Neural cell (in vitro differentiated cells): ENCODE measurements at regions not wholly inside any gene's neighbourhood (a gene's known extent, or its start where the extent isn't known, plus 50 kb on each side); places are given as distances from the start of the nearest gene placed in this dataset.

Experiments
- H2AFZ ChIP-seq: fragments of 200-600, 300-800 bp; sonication (generic), shearing (Covaris generic); 2 replicates; pipeline ENCODE4 v1.6.0; 2014; ENCODE audit warnings: low read depth, mild to moderate bottlenecking, antibody characterized with exemption, low read length, moderate library complexity
- H3F3A ChIP-seq: fragments of 200-600 bp; shearing (Covaris generic); 2 replicates; pipeline ENCODE4 v1.6.1; 2016; ENCODE audit warnings: mild to moderate bottlenecking, moderate library complexity, mixed read lengths, antibody characterized with exemption, low read length; ENCODE audit not compliant: insufficient read depth, poor library complexity, severe bottlenecking
- H3K27ac ChIP-seq: fragments of 200-600, 300-800 bp; sonication (generic), shearing (Covaris generic); 2 replicates; pipeline ENCODE4 v1.5.1; 2014; ENCODE audit warnings: mild to moderate bottlenecking, low read length, moderate library complexity
- H3K27me3 ChIP-seq: fragments of 300-800, 200-600 bp; sonication (generic), shearing (Covaris generic); 2 replicates; pipeline ENCODE4 v1.6.0; 2014; ENCODE audit warnings: mild to moderate bottlenecking, low read depth, low read length, moderate library complexity; ENCODE audit not compliant: insufficient read depth
- H3K36me3 ChIP-seq: fragments of 300-800, 200-600 bp; sonication (generic), shearing (Covaris generic); 2 replicates; pipeline ENCODE4 v1.5.1; 2014; ENCODE audit warnings: mild to moderate bottlenecking, antibody characterized with exemption, low read length, moderate library complexity; ENCODE audit not compliant: insufficient read depth
- H3K4me2 ChIP-seq: fragments of 300-800, 200-600 bp; sonication (generic), shearing (Covaris generic); 2 replicates; pipeline ENCODE4 v1.6.0; 2014; ENCODE audit warnings: mild to moderate bottlenecking, low read length
- H3K4me3 ChIP-seq: fragments of 300-800, 200-600 bp; sonication (generic), shearing (Covaris generic); 2 replicates; pipeline ENCODE4 v1.5.1; 2014; ENCODE audit warnings: mild to moderate bottlenecking, low read length, moderate library complexity
- H3K79me2 ChIP-seq: fragments of 200-600 bp; shearing (Covaris generic); replicated peaks from 2 replicates; pipeline ENCODE4 v1.6.0; 2014; ENCODE audit warnings: mild to moderate bottlenecking, low read length, moderate library complexity; ENCODE audit not compliant: insufficient read depth
- H3K9ac ChIP-seq: fragments of 300-800, 200-600 bp; sonication (generic), shearing (Covaris generic); 2 replicates; pipeline ENCODE4 v1.6.1; 2016; ENCODE audit warnings: mild to moderate bottlenecking, low read length, mixed read lengths
- H3K9me2 ChIP-seq: fragments of 200-600 bp; shearing (Covaris generic); 2 replicates; pipeline ENCODE4 v1.6.1; 2016; ENCODE audit warnings: mild to moderate bottlenecking, low read length, mixed read lengths; ENCODE audit not compliant: insufficient read depth
- H3K9me3 ChIP-seq: fragments of 200-600, 300-800 bp; sonication (generic), shearing (Covaris generic); 2 replicates; pipeline ENCODE4 v1.6.1; 2016; ENCODE audit warnings: mild to moderate bottlenecking, mixed run types, low read length, moderate library complexity, mixed read lengths
- H4K20me1 ChIP-seq: fragments of 200-600 bp; shearing (Covaris generic); 2 replicates; pipeline ENCODE4 v1.6.1; 2016; ENCODE audit warnings: mild to moderate bottlenecking, mixed run types; ENCODE audit not compliant: insufficient read depth
- EZH2 ChIP-seq: fragments of 200-600, 300-800 bp; shearing (Covaris generic), sonication (generic); IDR thresholded peaks from 2 replicates; pipeline ENCODE4 v1.6.1; 2014; ENCODE audit warnings: antibody characterized with exemption, low read length, borderline replicate concordance, mild to moderate bottlenecking; ENCODE audit not compliant: insufficient read depth, poor library complexity, severe bottlenecking
- TF ChIP-seq, protein P1 (sequence below): IDR thresholded peaks from 2 replicates; pipeline ENCODE4 v1.6.1; 2012; ENCODE audit warnings: borderline replicate concordance
- TF ChIP-seq, protein P2 (sequence below): fragments of 450-650 bp; IDR thresholded peaks from 2 replicates; pipeline ENCODE4 v1.5.1; 2014; ENCODE audit warnings: antibody characterized with exemption, mild to moderate bottlenecking, moderate library complexity; ENCODE audit not compliant: poor library complexity, severe bottlenecking

DNA sequence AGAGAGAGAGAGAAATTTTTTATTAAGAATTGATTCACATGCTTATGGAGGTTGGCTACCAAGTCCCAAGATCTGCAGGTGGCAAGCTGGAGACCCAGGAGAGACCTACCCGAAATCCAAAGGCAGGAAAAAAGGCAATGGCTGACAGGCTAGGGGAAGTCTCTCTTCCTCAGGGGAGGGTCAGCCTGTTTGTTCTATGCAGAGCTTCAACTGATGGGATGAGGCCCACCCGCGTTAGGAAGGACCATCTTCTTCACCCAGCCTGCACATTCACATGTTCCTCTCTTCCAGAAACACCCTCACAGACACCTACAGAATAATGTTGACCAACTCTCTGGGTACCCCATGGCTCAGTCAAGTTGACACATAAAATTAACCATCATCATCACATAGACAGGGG is 65.3 kb upstream of the SERP2 start:
- Histone ChIP-seq H3K9me3 (no peaks in the 10 kb centered on the region), H4K20me1 (no peaks in the 10 kb centered on the region), H3F3A (no peaks in the 10 kb centered on the region), H2AFZ (no peak overlapping the region), H3K4me2 (no peak overlapping the region), H3K36me3 (no peaks in the 10 kb centered on the region), H3K27ac (no peak overlapping the region), H3K27me3 (no peaks in the 10 kb centered on the region), H3K9ac (no peak overlapping the region), H3K9me2 (no peaks in the 10 kb centered on the region), H3K79me2 (no peaks in the 10 kb centered on the region), H3K4me3 (no peak overlapping the region)
- TF ChIP-seq, protein P1, sequence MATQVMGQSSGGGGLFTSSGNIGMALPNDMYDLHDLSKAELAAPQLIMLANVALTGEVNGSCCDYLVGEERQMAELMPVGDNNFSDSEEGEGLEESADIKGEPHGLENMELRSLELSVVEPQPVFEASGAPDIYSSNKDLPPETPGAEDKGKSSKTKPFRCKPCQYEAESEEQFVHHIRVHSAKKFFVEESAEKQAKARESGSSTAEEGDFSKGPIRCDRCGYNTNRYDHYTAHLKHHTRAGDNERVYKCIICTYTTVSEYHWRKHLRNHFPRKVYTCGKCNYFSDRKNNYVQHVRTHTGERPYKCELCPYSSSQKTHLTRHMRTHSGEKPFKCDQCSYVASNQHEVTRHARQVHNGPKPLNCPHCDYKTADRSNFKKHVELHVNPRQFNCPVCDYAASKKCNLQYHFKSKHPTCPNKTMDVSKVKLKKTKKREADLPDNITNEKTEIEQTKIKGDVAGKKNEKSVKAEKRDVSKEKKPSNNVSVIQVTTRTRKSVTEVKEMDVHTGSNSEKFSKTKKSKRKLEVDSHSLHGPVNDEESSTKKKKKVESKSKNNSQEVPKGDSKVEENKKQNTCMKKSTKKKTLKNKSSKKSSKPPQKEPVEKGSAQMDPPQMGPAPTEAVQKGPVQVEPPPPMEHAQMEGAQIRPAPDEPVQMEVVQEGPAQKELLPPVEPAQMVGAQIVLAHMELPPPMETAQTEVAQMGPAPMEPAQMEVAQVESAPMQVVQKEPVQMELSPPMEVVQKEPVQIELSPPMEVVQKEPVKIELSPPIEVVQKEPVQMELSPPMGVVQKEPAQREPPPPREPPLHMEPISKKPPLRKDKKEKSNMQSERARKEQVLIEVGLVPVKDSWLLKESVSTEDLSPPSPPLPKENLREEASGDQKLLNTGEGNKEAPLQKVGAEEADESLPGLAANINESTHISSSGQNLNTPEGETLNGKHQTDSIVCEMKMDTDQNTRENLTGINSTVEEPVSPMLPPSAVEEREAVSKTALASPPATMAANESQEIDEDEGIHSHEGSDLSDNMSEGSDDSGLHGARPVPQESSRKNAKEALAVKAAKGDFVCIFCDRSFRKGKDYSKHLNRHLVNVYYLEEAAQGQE: no peak
- TF ChIP-seq, protein P2, sequence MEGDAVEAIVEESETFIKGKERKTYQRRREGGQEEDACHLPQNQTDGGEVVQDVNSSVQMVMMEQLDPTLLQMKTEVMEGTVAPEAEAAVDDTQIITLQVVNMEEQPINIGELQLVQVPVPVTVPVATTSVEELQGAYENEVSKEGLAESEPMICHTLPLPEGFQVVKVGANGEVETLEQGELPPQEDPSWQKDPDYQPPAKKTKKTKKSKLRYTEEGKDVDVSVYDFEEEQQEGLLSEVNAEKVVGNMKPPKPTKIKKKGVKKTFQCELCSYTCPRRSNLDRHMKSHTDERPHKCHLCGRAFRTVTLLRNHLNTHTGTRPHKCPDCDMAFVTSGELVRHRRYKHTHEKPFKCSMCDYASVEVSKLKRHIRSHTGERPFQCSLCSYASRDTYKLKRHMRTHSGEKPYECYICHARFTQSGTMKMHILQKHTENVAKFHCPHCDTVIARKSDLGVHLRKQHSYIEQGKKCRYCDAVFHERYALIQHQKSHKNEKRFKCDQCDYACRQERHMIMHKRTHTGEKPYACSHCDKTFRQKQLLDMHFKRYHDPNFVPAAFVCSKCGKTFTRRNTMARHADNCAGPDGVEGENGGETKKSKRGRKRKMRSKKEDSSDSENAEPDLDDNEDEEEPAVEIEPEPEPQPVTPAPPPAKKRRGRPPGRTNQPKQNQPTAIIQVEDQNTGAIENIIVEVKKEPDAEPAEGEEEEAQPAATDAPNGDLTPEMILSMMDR: no peak
- no peak for TF ChIP-seq EZH2

DNA sequence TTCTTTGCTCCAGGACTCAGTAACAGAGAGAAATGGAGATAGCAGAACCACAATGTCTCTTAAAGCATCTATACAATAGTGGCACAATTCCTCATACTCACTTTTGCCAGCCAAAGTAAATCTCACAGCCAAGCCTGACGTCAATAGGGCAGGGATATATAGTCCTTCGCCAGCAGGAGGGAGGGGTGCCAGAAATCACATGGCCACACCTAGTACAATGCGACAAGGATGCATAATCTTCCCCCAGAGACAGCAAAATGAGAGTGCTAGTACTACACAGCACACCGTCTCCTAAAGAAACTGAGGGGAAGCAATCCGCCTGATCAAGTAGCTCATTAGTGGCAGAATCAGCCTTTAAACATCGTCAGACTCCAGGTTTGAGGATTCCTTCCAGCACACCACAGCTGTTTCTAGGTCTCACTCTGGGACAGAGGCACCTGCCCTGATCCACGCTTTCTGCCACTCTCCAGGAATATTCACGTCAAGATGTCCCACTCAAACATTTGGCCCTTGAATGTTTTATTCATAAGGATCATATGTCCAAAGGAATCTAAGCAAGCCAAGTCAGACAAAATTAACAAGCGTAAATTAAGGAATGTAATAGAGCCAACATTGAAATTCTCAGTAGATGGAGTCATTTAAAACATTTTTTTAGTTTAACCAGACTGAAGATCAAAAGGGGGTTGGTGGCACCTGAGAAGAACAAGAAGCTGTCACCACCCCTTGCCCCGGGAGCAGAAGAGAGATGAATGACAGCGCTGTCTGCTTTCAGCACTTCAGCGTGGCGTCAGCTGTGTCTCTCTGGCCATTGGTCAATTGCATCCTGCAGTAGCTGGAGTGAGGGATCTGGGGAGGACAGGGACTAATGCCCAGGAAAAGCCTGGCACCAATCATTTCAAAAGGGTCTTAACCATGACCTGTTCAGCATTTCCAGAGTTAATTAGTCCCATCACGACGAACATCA is 63.5 kb upstream of the SERP2 start:
- Histone ChIP-seq H3F3A (no peaks in the 10 kb centered on the region), H4K20me1 (no peaks in the 10 kb centered on the region), H3K27ac (no peak overlapping the region), H2AFZ (no peak overlapping the region), H3K79me2 (no peaks in the 10 kb centered on the region), H3K9ac (no peak overlapping the region), H3K4me2 (no peak overlapping the region), H3K9me3 (no peaks in the 10 kb centered on the region), H3K36me3 (no peaks in the 10 kb centered on the region), H3K4me3 (no peak overlapping the region), H3K9me2 (no peaks in the 10 kb centered on the region), H3K27me3 (no peaks in the 10 kb centered on the region)
- TF ChIP-seq, protein P1: no peak
